GM19438 (cell line): ENCODE measurements at regions not wholly inside any gene's neighbourhood (a gene's known extent, or its start where the extent isn't known, plus 50 kb on each side); places are given as distances from the start of the nearest gene placed in this dataset.
A peak's percentile ranks its signal among the peaks of the same experiment; 100 is the strongest.
"Not testable (repeated sequence)": the region's sequence is repeated elsewhere in the genome, so short reads cannot be mapped to it uniquely, and the experiment has no call there.

Experiments
- ATAC-seq: cut with Tn5 transposase; IDR thresholded peaks from one replicate; pipeline ENCODE4 v1.9.1; 2021; ENCODE audit warnings: low read depth; ENCODE audit not compliant: unreplicated experiment

GRCh38 chr10:16116404-16117304, 256.3 kb upstream of the MINDY3 start:
- ATAC-seq = no peak

GRCh38 chr10:16117305-16117695, 257.0 kb upstream of the MINDY3 start:
- no peak for ATAC-seq

GRCh38 chr10:16119445-16119844, 259.1 kb upstream of the MINDY3 start:
- no peak for ATAC-seq

GRCh38 chr10:16120563-16120962, 260.3 kb upstream of the MINDY3 start:
- ATAC-seq = no peak

GRCh38 chr10:16141499-16141898, 281.2 kb upstream of the MINDY3 start:
- no peak for ATAC-seq

GRCh38 chr10:16146993-16147392, 286.7 kb upstream of the MINDY3 start:
- no peak for ATAC-seq

GRCh38 chr10:16155834-16156233, 281.0 kb upstream of the PTER start:
- ATAC-seq = no peak

- no peak for ATAC-seq
Observed at GRCh38 chr10:16156681-16157080, 280.1 kb upstream of the PTER start.

- ATAC-seq = not testable (repeated sequence)
Observed at GRCh38 chr10:16165067-16165466, 271.7 kb upstream of the PTER start.

- no peak for ATAC-seq
Observed at GRCh38 chr10:16182144-16182543, 254.7 kb upstream of the PTER start.

GRCh38 chr10:16182688-16183087, 254.1 kb upstream of the PTER start:
- ATAC-seq = no peak

GRCh38 chr10:16184096-16184597, 252.7 kb upstream of the PTER start:
- no peak for ATAC-seq

GRCh38 chr10:16184906-16185305, 251.9 kb upstream of the PTER start:
- ATAC-seq = no peak

- ATAC-seq = no peak
Observed at GRCh38 chr10:16186564-16186963, 250.2 kb upstream of the PTER start.

- no peak for ATAC-seq
Observed at GRCh38 chr10:16187161-16187560, 249.6 kb upstream of the PTER start.

GRCh38 chr10:16192337-16192736, 244.5 kb upstream of the PTER start:
- no peak for ATAC-seq

- ATAC-seq = no peak
Observed at GRCh38 chr10:16193241-16193640, 243.6 kb upstream of the PTER start.

GRCh38 chr10:16195178-16195769, 241.5 kb upstream of the PTER start:
- peak; percentile 83 for ATAC-seq

- no peak for ATAC-seq
Observed at GRCh38 chr10:16195894-16196293, 240.9 kb upstream of the PTER start.

GRCh38 chr10:16199216-16199615, 237.6 kb upstream of the PTER start:
- ATAC-seq = no peak

- ATAC-seq = not testable (repeated sequence)
Observed at GRCh38 chr10:16223618-16224017, 213.2 kb upstream of the PTER start.

- ATAC-seq = no peak
Observed at GRCh38 chr10:16227674-16228073, 209.1 kb upstream of the PTER start.
